ENCODE measurements at regions not wholly inside any gene's neighbourhood (a gene's known extent, or its start where the extent isn't known, plus 50 kb on each side); places are given as distances from the start of the nearest gene placed in this dataset.

DNA sequence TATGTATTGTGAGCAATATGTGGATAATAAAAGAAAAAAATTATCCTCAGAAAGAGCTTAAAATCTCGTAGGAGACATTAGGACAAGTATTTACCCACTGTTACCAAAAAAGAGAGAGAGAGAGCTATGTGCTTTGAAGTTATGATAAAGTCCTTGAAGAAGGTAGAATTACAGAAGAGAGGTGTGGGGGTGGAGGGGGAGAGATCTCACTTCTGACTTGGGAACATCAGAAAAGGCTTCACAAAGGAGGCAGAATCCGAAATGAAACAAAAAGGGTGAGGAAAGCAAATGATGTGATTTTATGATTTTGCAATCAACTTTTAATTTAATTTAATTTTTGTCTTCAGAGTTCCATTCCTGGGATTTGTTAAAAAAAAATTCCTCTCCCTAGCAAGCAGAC, 311.8 kb upstream of the ATP2B1 start:
- no peak for DNase-seq
- in situ Hi-C loops (cut with MboI; ENCODE audit: low pct_ligation_motif_present in 1 of 4, low pct_unique_long_range_greater_than_20kb in 1 of 4, low sequenced_read_pairs in 3 of 4) = no loop called here
- 82 to 85% methylated on average over 2 of the region's 2 CpGs for WGBS, 2 donors (ENCODE audit: low coverage in 1 of 2)

GRCh38 chr12:90020014-90020413, 311.4 kb upstream of the ATP2B1 start:
- 68 to 100% methylated on average over 1 of the region's 1 CpG for WGBS, 2 donors (ENCODE audit: low coverage in 1 of 2)
- no peaks in the 10 kb centered on the region for H3K27me3 ChIP-seq
- no peaks in the 10 kb centered on the region for H3K9me3 ChIP-seq
- no peak for TF ChIP-seq CTCF (IDR thresholded peaks at IDR 0.05)
- no peak for TF ChIP-seq POLR2A (IDR thresholded peaks at IDR 0.05)
- no peak for TF ChIP-seq EP300 (IDR thresholded peaks at IDR 0.05; ENCODE audit: low read depth)
- H3K36me3 ChIP-seq = no peaks in the 10 kb centered on the region
- H3K4me1 ChIP-seq = peaks cover 0 to 7% (median 3%) of the 10 kb centered on the region in 4 donors
- no peak overlapping the region for H3K27ac ChIP-seq
- in situ Hi-C loops (cut with MboI; ENCODE audit: low pct_ligation_motif_present in 1 of 4, low pct_unique_long_range_greater_than_20kb in 1 of 4, low sequenced_read_pairs in 3 of 4) = no loop called here
- intact Hi-C loops (cut with DNase I; ENCODE audit: low total_unique reads) = no loop called here
- DNase-seq = no peak
- no peak overlapping the region for H3K4me3 ChIP-seq

More for the DNA sequence above, 311.8 kb upstream of the ATP2B1 start:
- H3K36me3 ChIP-seq = no peaks in the 10 kb centered on the region
- TF ChIP-seq POLR2A (IDR thresholded peaks at IDR 0.05) (no peak), EP300 (IDR thresholded peaks at IDR 0.05; ENCODE audit: low read depth) (no peak)
- H3K27me3 ChIP-seq = no peaks in the 10 kb centered on the region
- no peaks in the 10 kb centered on the region for H3K9me3 ChIP-seq
- H3K27ac ChIP-seq = no peak overlapping the region
- H3K4me3 ChIP-seq = no peak overlapping the region
- H3K4me1 ChIP-seq = peaks cover 0 to 7% (median 3%) of the 10 kb centered on the region in 4 donors
- intact Hi-C loops (cut with DNase I; ENCODE audit: low total_unique reads) = no loop called here

DNA sequence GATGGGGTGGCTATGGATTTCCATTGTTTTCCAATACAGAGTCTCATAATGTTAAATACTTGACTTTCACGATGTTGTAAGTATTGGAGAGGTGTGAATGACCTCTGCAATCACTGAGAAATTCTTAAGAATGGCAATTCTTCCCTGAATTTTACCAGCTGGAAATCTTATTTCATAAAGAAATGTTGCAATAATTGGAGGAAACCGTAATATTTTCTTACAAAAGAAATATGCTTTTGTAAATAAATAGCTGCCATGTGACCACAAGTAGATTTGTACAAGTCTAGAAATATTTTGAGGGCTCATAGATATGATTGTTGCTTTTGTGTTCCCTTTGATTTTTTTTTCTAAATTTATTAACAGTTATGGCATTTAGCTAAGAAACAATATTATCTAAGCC, 308.7 kb upstream of the ATP2B1 start:
- H3K4me3 ChIP-seq = no peak overlapping the region
- H3K4me1 ChIP-seq = peaks cover 0 to 4% (median 1%) of the 10 kb centered on the region in 4 donors
- in situ Hi-C loops (cut with MboI; ENCODE audit: low pct_ligation_motif_present in 1 of 4, low pct_unique_long_range_greater_than_20kb in 1 of 4, low sequenced_read_pairs in 3 of 4) = no loop called here
- DNase-seq = no peak
- no peaks in the 10 kb centered on the region for H3K27me3 ChIP-seq
- TF ChIP-seq POLR2AphosphoS5 (IDR thresholded peaks at IDR 0.05) (no peak), EP300 (IDR thresholded peaks at IDR 0.05; ENCODE audit: low read depth) (no peak), POLR2A (IDR thresholded peaks at IDR 0.05) (no peak), CTCF (IDR thresholded peaks at IDR 0.05) (no peak)
- intact Hi-C loops (cut with DNase I; ENCODE audit: low total_unique reads) = no loop called here
- no peaks in the 10 kb centered on the region for H3K9me3 ChIP-seq
- H3K27ac ChIP-seq = no peak overlapping the region
- WGBS, 2 donors (ENCODE audit: low coverage in 1 of 2) = 83 to 85% methylated on average over 2 of the region's 2 CpGs
- H3K36me3 ChIP-seq = no peaks in the 10 kb centered on the region

- in situ Hi-C loops (cut with MboI; ENCODE audit: low pct_ligation_motif_present in 1 of 4, low pct_unique_long_range_greater_than_20kb in 1 of 4, low sequenced_read_pairs in 3 of 4) = no loop called here
- no peaks in the 10 kb centered on the region for H3K36me3 ChIP-seq
- no peak for DNase-seq
- intact Hi-C loops (cut with DNase I; ENCODE audit: low total_unique reads) = no loop called here
- no peak overlapping the region for H3K4me3 ChIP-seq
- TF ChIP-seq CTCF (IDR thresholded peaks at IDR 0.05) (no peak), EP300 (IDR thresholded peaks at IDR 0.05; ENCODE audit: low read depth) (no peak), POLR2AphosphoS5 (IDR thresholded peaks at IDR 0.05) (no peak), POLR2A (IDR thresholded peaks at IDR 0.05) (no peak)
- no peaks in the 10 kb centered on the region for H3K4me1 ChIP-seq
- WGBS, 2 donors (ENCODE audit: low coverage in 1 of 2) = 86% methylated on average over 1 of the region's 1 CpG; no CpG with 5 or more reads in 1 of the 2 donors
- H3K27me3 ChIP-seq = no peaks in the 10 kb centered on the region
- H3K9me3 ChIP-seq = no peaks in the 10 kb centered on the region
- H3K27ac ChIP-seq = no peak overlapping the region
Measured at GRCh38 chr12:90015228-90015627, 306.6 kb upstream of the ATP2B1 start.

- DNase-seq = no peak
- no peak overlapping the region for H3K27ac ChIP-seq
- no peaks in the 10 kb centered on the region for H3K27me3 ChIP-seq
- no peaks in the 10 kb centered on the region for H3K4me1 ChIP-seq
- no peak overlapping the region for H3K4me3 ChIP-seq
- in situ Hi-C loops (cut with MboI; ENCODE audit: low pct_ligation_motif_present in 1 of 4, low pct_unique_long_range_greater_than_20kb in 1 of 4, low sequenced_read_pairs in 3 of 4) = no loop called here
- intact Hi-C loops (cut with DNase I; ENCODE audit: low total_unique reads) = no loop called here
- no peaks in the 10 kb centered on the region for H3K36me3 ChIP-seq
- H3K9me3 ChIP-seq = no peaks in the 10 kb centered on the region
- TF ChIP-seq POLR2AphosphoS5 (IDR thresholded peaks at IDR 0.05) (no peak), EP300 (IDR thresholded peaks at IDR 0.05; ENCODE audit: low read depth) (no peak), POLR2A (IDR thresholded peaks at IDR 0.05) (no peak), CTCF (IDR thresholded peaks at IDR 0.05) (peak in 1 of 5 experiments; percentile 6)
Measured at GRCh38 chr12:90013409-90013808, 304.8 kb upstream of the ATP2B1 start.

Measured in transverse colon (tissue), 4 donors.